H7 (cell line): ENCODE measurements at regions not wholly inside any gene's neighbourhood (a gene's known extent, or its start where the extent isn't known, plus 50 kb on each side); places are given as distances from the start of the nearest gene placed in this dataset.
"Not testable (repeated sequence)": the region's sequence is repeated elsewhere in the genome, so short reads cannot be mapped to it uniquely, and the experiment has no call there.

Experiments
- DNase-seq: peaks from one replicate; pipeline ENCODE4 v3.0.0; 2012
- H3K27me3 ChIP-seq: 2 replicates; pipeline ENCODE4 v1.6.0; 2011; ENCODE audit warnings: mild to moderate bottlenecking, low read length; ENCODE audit not compliant: control insufficient read depth, insufficient read depth
- H3K36me3 ChIP-seq: replicated peaks from 2 replicates; pipeline ENCODE4 v1.5.1; 2011; ENCODE audit warnings: low read length; ENCODE audit not compliant: control insufficient read depth, insufficient read depth
- H3K4me3 ChIP-seq: 2 replicates; pipeline ENCODE4 v1.5.1; 2011; ENCODE audit warnings: low read depth, mild to moderate bottlenecking, control low read depth, low read length, moderate library complexity; ENCODE audit not compliant: insufficient read depth

DNA sequence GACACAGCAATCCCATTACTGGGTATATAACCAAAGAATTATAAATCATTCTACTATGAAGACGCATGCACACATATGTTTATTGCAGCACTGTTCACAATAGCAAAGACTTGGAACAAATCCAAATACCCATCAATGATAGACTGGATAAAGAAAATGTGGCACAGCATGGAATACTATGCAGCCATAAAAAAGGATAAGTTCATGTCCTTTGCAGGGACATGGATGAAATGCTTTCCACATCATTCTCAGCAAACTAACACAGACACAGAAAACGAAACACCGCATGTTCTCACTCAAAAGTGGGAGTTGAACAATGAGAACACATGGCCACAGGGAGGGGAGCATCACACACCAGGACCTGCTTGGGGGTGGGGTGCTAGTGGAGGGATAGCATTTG, 613.0 kb downstream of the RFPL4B start:
- not testable (repeated sequence) for DNase-seq, H3K36me3 ChIP-seq, H3K4me3 ChIP-seq, H3K27me3 ChIP-seq

DNA sequence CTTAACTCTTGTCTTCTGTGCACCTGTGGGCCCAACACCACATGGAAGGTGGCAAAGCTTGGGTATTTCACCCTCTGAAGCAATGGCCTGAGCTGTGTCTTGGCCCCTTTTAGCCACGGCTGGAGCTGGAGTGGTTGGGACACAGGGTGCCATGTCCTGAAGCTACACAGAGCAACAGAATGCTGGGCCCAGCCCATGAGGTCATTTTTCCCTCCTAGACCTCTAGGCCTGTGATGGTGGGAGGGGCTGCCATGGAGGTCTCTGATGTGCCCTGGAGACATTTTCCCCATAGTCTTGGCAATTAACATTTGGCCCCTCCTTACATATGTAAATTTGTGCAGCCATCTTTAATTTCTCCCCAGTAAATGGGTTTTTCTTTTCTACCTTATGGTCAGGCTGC, 620.8 kb downstream of the RFPL4B start:
- no peak for DNase-seq
- H3K4me3 ChIP-seq = no peak overlapping the region
- no peaks in the 10 kb centered on the region for H3K27me3 ChIP-seq
- H3K36me3 ChIP-seq = no peaks in the 10 kb centered on the region

DNA sequence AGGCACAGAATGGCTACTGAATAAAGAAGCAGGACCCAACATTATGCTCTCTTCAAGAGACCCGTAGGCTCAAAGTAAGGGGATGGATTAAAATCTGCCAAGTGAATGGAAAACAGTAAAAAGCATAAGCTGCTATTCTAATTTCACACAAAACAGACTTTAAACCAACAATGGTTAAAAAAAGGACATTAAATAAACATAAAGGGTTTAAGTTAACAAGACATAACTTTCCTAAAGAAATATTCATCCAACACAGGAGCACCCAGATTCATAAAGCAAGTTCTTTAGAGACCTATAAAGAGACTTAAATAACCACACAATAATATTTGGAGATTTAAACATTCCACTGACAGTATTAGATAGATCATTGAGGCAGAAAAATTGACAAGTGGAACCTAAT, 624.5 kb downstream of the RFPL4B start:
- Histone ChIP-seq H3K27me3 (no peaks in the 10 kb centered on the region), H3K4me3 (no peak overlapping the region), H3K36me3 (no peaks in the 10 kb centered on the region)
- DNase-seq = no peak

DNA sequence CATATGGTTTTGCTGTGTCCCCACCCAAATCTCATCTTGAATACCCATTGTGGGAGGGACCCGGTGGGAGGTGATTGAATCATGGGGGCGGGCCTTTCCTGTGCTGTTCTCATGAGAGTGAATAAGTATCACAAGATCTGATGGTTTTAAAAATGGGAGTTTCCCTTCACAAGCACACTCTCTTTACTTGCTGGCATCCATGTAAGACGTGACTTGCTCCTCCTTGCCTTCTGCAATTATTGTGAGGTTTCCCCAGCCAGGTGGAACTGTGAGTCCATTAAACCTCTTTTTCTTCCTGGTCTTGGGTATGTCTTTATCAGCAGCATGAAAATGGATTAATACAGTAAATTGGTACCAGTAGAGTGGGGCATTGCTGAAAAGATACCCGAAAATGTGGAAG, 627.8 kb downstream of the RFPL4B start:
- DNase-seq, H3K4me3 ChIP-seq, H3K36me3 ChIP-seq, H3K27me3 ChIP-seq: not testable (repeated sequence)

DNA sequence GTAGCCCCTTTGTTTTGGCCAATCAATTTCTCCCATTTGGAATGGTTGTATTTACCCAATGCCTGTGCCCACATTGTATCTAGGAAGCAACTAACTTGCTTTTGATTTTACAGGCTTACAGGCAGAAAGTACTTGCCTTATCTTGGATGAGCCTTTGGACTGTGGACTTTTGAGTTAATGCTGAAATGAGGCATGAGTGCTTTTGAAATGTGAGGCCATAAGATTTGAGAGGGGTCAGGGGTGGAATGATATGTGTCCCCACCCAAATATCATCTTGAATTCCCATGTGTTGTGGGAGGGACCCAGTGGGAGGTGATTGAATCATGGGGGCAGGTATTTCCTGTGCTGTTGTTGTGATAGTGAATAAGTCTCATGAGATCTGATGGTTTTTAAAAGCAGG, 629.4 kb downstream of the RFPL4B start:
- not testable (repeated sequence) for H3K4me3 ChIP-seq, H3K36me3 ChIP-seq, DNase-seq, H3K27me3 ChIP-seq

- no peaks in the 10 kb centered on the region for H3K27me3 ChIP-seq
- H3K4me3 ChIP-seq = no peak overlapping the region
- no peak for DNase-seq
- no peaks in the 10 kb centered on the region for H3K36me3 ChIP-seq
These were observed 632.7 kb downstream of the RFPL4B start for GRCh38 chr6:112979830-112980229.

DNA sequence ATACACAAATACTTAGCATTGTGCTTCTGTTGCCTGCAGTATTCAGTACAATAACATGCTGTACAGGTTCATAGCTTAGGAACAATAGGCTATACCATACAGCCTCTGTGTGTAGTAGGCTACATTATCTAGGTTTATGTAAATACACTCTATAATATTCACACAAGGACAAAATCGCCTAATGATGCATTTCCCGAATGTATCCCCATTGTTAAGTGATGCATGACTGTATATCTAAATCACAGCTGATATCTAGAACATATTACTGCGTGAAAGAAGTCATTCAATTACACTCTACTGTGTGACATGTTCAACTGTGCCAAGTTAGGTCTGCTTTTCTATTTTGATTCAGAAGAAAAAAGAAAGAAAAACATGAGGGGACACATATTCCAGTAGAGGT, 633.5 kb downstream of the RFPL4B start:
- no peak for DNase-seq

GRCh38 chr6:112983713-112984261, 636.7 kb downstream of the RFPL4B start:
- Histone ChIP-seq H3K27me3 (no peaks in the 10 kb centered on the region), H3K4me3 (no peak overlapping the region), H3K36me3 (no peaks in the 10 kb centered on the region)
- no peak for DNase-seq

More for the DNA sequence above, 633.5 kb downstream of the RFPL4B start:
- no peaks in the 10 kb centered on the region for H3K36me3 ChIP-seq
- H3K27me3 ChIP-seq = no peaks in the 10 kb centered on the region
- H3K4me3 ChIP-seq = no peak overlapping the region

DNA sequence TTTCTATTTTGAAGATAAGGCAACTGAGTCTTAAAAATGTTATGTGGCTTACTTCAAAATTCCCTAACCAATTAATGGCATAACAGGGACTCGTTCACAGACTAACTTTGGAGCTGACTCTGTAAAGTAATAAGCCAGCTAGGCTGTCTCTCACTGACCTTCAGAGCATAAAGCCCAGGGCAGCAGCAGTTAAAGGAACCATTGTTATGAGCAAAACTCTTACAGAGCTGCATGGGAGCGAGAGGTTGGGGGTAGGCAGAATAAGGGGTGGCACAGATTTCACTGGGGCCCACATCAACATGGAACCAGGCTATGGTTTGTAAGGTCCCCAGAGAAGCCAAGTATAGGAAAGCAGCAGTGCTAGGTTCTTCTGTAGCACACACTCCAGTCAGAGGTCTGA, 637.8 kb downstream of the RFPL4B start:
- no peaks in the 10 kb centered on the region for H3K27me3 ChIP-seq
- DNase-seq = no peak
- H3K4me3 ChIP-seq = no peak overlapping the region
- no peaks in the 10 kb centered on the region for H3K36me3 ChIP-seq

DNA sequence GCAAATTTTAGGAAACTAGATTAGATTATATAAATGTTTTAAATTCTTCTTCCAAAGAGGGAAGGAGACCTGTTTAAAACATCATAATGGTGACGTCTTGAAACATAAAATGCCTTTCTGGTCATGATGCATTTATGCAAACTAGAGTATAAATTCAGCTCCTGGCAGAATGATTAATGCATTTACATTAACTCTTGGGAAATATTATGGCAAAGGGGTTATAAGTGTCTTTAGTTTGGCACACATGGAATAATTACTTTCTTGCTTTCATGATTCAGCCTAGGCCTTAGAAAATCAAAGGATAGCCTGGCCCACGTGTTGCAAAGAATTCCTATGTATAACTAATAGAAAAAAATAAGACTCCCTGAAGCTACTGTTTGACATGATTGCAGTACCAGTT, 639.2 kb downstream of the RFPL4B start:
- DNase-seq = no peak
- no peaks in the 10 kb centered on the region for H3K36me3 ChIP-seq

DNA sequence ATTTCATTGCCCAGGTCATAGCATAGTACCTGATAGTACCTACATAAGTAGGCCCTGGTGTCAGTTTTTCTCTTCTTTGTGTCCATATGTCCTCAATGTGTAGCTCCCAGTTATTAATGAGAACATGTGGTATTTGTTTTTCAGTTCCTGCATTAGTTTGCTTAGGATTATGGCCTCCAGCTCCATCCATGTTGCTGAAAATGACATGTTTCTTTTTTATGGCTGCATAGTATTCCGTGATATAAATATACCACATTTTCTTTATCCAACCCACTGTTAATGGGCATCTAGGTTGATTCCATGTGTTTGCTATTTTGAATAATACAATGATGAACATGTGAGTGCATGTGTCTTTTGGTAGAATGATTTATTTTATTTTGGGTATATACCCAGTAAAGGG, 641.6 kb downstream of the RFPL4B start:
- Histone ChIP-seq H3K36me3 (no peaks in the 10 kb centered on the region), H3K4me3 (no peak overlapping the region), H3K27me3 (no peaks in the 10 kb centered on the region)
- DNase-seq = no peak

More for the DNA sequence above, 639.2 kb downstream of the RFPL4B start:
- no peak overlapping the region for H3K4me3 ChIP-seq
- no peaks in the 10 kb centered on the region for H3K27me3 ChIP-seq

- Histone ChIP-seq H3K4me3 (no peak overlapping the region), H3K27me3 (no peaks in the 10 kb centered on the region), H3K36me3 (no peaks in the 10 kb centered on the region)
- DNase-seq = no peak
These were observed 643.8 kb downstream of the RFPL4B start for GRCh38 chr6:112990971-112991370.

GRCh38 chr6:112991912-112992311, 644.8 kb downstream of the RFPL4B start:
- no peak overlapping the region for H3K4me3 ChIP-seq
- H3K27me3 ChIP-seq = no peaks in the 10 kb centered on the region

GRCh38 chr6:112997421-112998085, 650.4 kb downstream of the RFPL4B start:
- DNase-seq = no peak
- H3K36me3 ChIP-seq = no peaks in the 10 kb centered on the region
- no peaks in the 10 kb centered on the region for H3K27me3 ChIP-seq
- H3K4me3 ChIP-seq = no peak overlapping the region

More at GRCh38 chr6:112991912-112992311, 644.8 kb downstream of the RFPL4B start:
- DNase-seq = no peak
- H3K36me3 ChIP-seq = no peaks in the 10 kb centered on the region

- no peaks in the 10 kb centered on the region for H3K36me3 ChIP-seq
- DNase-seq = no peak
- no peak overlapping the region for H3K4me3 ChIP-seq
- H3K27me3 ChIP-seq = no peaks in the 10 kb centered on the region
These were observed 656.9 kb downstream of the RFPL4B start for GRCh38 chr6:113004054-113004453.
